B cell (primary cell): ENCODE measurements at regions not wholly inside any gene's neighbourhood (a gene's known extent, or its start where the extent isn't known, plus 50 kb on each side); places are given as distances from the start of the nearest gene placed in this dataset.

ENCODE experiments used
- ATAC-seq: fragments of 200-7000 bp; cut with Tn5 transposase; one replicate; pipeline ENCODE4 v1.10.0; 2021; ENCODE audit warnings: low read depth, mild to moderate bottlenecking, moderate number of reproducible peaks, moderate library complexity
- CTCF ChIA-PET: fragments of 350-600 bp; sonication (Branson Sonifier 250); formaldehyde crosslinking; loops from one replicate; lab custom pipeline; 2021; ENCODE audit warnings: antibody characterized with exemption, inconsistent platforms; lab: Charles Lee
- POLR2A ChIA-PET: fragments of 350-600 bp; sonication (Branson Sonifier 250); formaldehyde crosslinking; loops from one replicate; lab custom pipeline; 2021; ENCODE audit warnings: antibody characterized with exemption; lab: Charles Lee
- DNase-seq: peaks from one replicate; pipeline ENCODE4 v3.0.0; 2013
- H2AFZ ChIP-seq: 2 replicates; pipeline ENCODE4 v1.6.1; 2012; ENCODE audit warnings: mild to moderate bottlenecking, low read depth, low read length; ENCODE audit not compliant: insufficient read depth, poor library complexity, severe bottlenecking
- H3K27ac ChIP-seq, 2 donors: 1 replicate in 1 of 2; 2 replicates in 1 of 2; pipeline ENCODE4 v1.5.1; 2012 to 2013; ENCODE audit warnings: low read length in 2 of 2, mild to moderate bottlenecking in 2 of 2, moderate library complexity in 1 of 2
- H3K27me3 ChIP-seq, 4 experiments: fragments of 200-600 bp in 1 of 4; sonication (generic) in 1 of 4; replicated peaks in 1 of 4; 1 replicate in 2 of 4; 2 replicates in 2 of 4; pipeline versions ENCODE4 v1.6.1 to v1.7.0; 2013 to 2016; ENCODE audit warnings: low read length in 3 of 4, mild to moderate bottlenecking in 2 of 4, mixed read lengths in 1 of 4, moderate library complexity in 1 of 4; ENCODE audit not compliant: insufficient read depth in 4 of 4, control insufficient read depth in 3 of 4; ENCODE audit errors: control extremely low read depth in 1 of 4
- H3K36me3 ChIP-seq, 2 experiments: replicated peaks in 1 of 2; 1 replicate in 1 of 2; 2 replicates in 1 of 2; pipeline versions ENCODE4 v1.6.1 to v1.7.1; 2013; ENCODE audit warnings: low read length in 1 of 2; ENCODE audit not compliant: insufficient read depth in 2 of 2, control insufficient read depth in 1 of 2; ENCODE audit errors: control extremely low read depth in 1 of 2, extremely low read depth in 1 of 2
- H3K4me1 ChIP-seq, 2 donors: fragments of 200-600 bp in 1 of 2; sonication (generic) in 1 of 2; 1 replicate in 1 of 2; 2 replicates in 1 of 2; pipeline versions ENCODE4 v1.5.1 to v1.6.1; 2013 to 2017; ENCODE audit warnings: low read length in 2 of 2; ENCODE audit not compliant: control insufficient read depth in 2 of 2, insufficient read depth in 2 of 2
- H3K4me2 ChIP-seq: replicated peaks from 2 replicates; pipeline ENCODE3; 2012; ENCODE audit warnings: mild to moderate bottlenecking, low read depth, low read length; ENCODE audit not compliant: poor library complexity, severe bottlenecking
- H3K4me3 ChIP-seq, 5 experiments: fragments of 200-600 bp in 1 of 5; sonication (generic) in 1 of 5; 1 replicate in 3 of 5; 2 replicates in 2 of 5; pipeline versions ENCODE4 v1.5.1 to v1.7.0; 2011 to 2016; ENCODE audit warnings: low read length in 4 of 5, mild to moderate bottlenecking in 4 of 5, low read depth in 2 of 5, control low read depth in 1 of 5, moderate library complexity in 1 of 5; ENCODE audit not compliant: insufficient read depth in 1 of 5; ENCODE audit errors: control extremely low read depth in 1 of 5, extremely low read depth in 1 of 5
- H3K79me2 ChIP-seq: fragments of 200-600 bp; sonication (generic); one replicate; pipeline ENCODE4 v1.6.0; 2016; ENCODE audit warnings: low read length; ENCODE audit not compliant: control insufficient read depth, insufficient read depth
- H3K9ac ChIP-seq: fragments of 200-600 bp; sonication (generic); 2 replicates; pipeline ENCODE4 v1.6.1; 2017; ENCODE audit warnings: mild to moderate bottlenecking, low read length, moderate library complexity
- H3K9me3 ChIP-seq, 3 donors: one replicate each; pipeline versions ENCODE4 v1.6.1 to v1.7.1; 2013; ENCODE audit warnings: low read length in 2 of 3; ENCODE audit not compliant: control insufficient read depth in 2 of 3, insufficient read depth in 1 of 3; ENCODE audit errors: control extremely low read depth in 1 of 3
- H4K20me1 ChIP-seq: 2 replicates; pipeline ENCODE4 v1.6.0; 2012; ENCODE audit warnings: mild to moderate bottlenecking, low read length; ENCODE audit not compliant: insufficient read depth, control insufficient read depth, poor library complexity, severe bottlenecking
- H3K27ac Mint-ChIP-seq: one replicate; pipeline ENCODE4 v1.8.0; 2021; ENCODE audit warnings: mixed read lengths
- H3K27me3 Mint-ChIP-seq: one replicate; pipeline ENCODE4 v1.8.0; 2021; ENCODE audit warnings: mixed read lengths
- H3K4me1 Mint-ChIP-seq: one replicate; pipeline ENCODE4 v1.8.0; 2021; ENCODE audit warnings: mixed read lengths
- H3K4me3 Mint-ChIP-seq: one replicate; pipeline ENCODE4 v1.8.0; 2021; ENCODE audit warnings: mixed read lengths
- H3K9me3 Mint-ChIP-seq: one replicate; pipeline ENCODE4 v1.8.0; 2022; ENCODE audit warnings: mixed read lengths; ENCODE audit not compliant: insufficient read depth
- CTCF ChIP-seq: fragments of 200-600 bp; IDR thresholded peaks from one replicate; pipeline ENCODE4 v1.8.0; 2022; ENCODE audit warnings: antibody characterized with exemption, mild to moderate bottlenecking
- EZH2 ChIP-seq: IDR thresholded peaks from 2 replicates; pipeline ENCODE4 v1.6.1; 2012; ENCODE audit warnings: borderline replicate concordance, low read depth, mild to moderate bottlenecking, moderate library complexity, low read length; ENCODE audit not compliant: insufficient read depth, poor library complexity, severe bottlenecking
- WGBS: methylation state at CpG from one replicate; pipeline ENCODE4 v1.1.5; 2013; ENCODE audit warnings: missing lambda C conversion rate; ENCODE audit not compliant: insufficient coverage; 5-methylcytosine and 5-hydroxymethylcytosine counted together
- intact Hi-C: fragments of 100-400 bp; cut with micrococcal nuclease; formaldehyde crosslinking; loops from one replicate; pipeline ENCODE4 v1.10.0; 2022

- H3K79me2 ChIP-seq, result no peaks in the 10 kb centered on the region
- no peaks in the 10 kb centered on the region for H4K20me1 ChIP-seq
- 82% methylated on average over 10 of the region's 13 CpGs for WGBS
- H2AFZ ChIP-seq, result no peak overlapping the region
- Mint-ChIP-seq H3K4me1 (no peaks in the 10 kb centered on the region), H3K9me3 (no peaks in the 10 kb centered on the region), H3K4me3 (no peak overlapping the region), H3K27me3 (peaks cover 25% of the 10 kb centered on the region), H3K27ac (no peak overlapping the region)
- no peaks in the 10 kb centered on the region for H3K27me3 ChIP-seq
- H3K27ac ChIP-seq, result no peak overlapping the region
- POLR2A ChIA-PET, result no interaction called here
- no peaks in the 10 kb centered on the region for H3K9me3 ChIP-seq
- TF ChIP-seq EZH2 (no peak), CTCF (no peak)
- no peak overlapping the region for H3K4me3 ChIP-seq
- ATAC-seq, result no peak
- no peaks in the 10 kb centered on the region for H3K36me3 ChIP-seq
- no peak for DNase-seq
- H3K9ac ChIP-seq, result no peak overlapping the region
- CTCF ChIA-PET, result interaction anchor here (0.9 to 3.0 kb wide), 4 partner anchors 105 to 464 kb away, joined by 3 to 10 read pairs (median 3); no protein-coding TSS in a partner anchor
- no peak overlapping the region for H3K4me2 ChIP-seq
- intact Hi-C loops, result no loop called here
- no peaks in the 10 kb centered on the region for H3K4me1 ChIP-seq
Observed at GRCh38 chr17:79280866-79281572, 206.4 kb downstream of the ENGASE start.

GRCh38 chr17:79280010-79280409 lies 205.4 kb downstream of the ENGASE start:
- intact Hi-C loops, result no loop called here
- peaks cover 24% of the 10 kb centered on the region for H3K27me3 Mint-ChIP-seq
- no peak overlapping the region for H3K4me3 ChIP-seq
- H3K9me3 ChIP-seq, result no peaks in the 10 kb centered on the region
- H3K27ac ChIP-seq, result no peak overlapping the region
- peaks cover 3% of the 10 kb centered on the region for H3K4me1 Mint-ChIP-seq
- no peaks in the 10 kb centered on the region for H3K36me3 ChIP-seq
- H3K4me1 ChIP-seq, result no peaks in the 10 kb centered on the region
- ATAC-seq (no peak), DNase-seq (no peak)
- H4K20me1 ChIP-seq, result no peaks in the 10 kb centered on the region
- ChIA-PET CTCF (interaction anchor here (0.9 to 3.0 kb wide), 2 partner anchors 113 to 465 kb away, joined by 3 to 10 read pairs; no protein-coding TSS in a partner anchor), POLR2A (no interaction called here)
- no peak overlapping the region for H3K4me2 ChIP-seq
- H3K9me3 Mint-ChIP-seq, result no peaks in the 10 kb centered on the region
- H3K27ac Mint-ChIP-seq, result peak overlapping the region; percentile 0
- no peak overlapping the region for H3K4me3 Mint-ChIP-seq
- WGBS, result 84% methylated on average over 8 of the region's 8 CpGs
- no peak overlapping the region for H3K9ac ChIP-seq
- H3K79me2 ChIP-seq, result no peaks in the 10 kb centered on the region
- H3K27me3 ChIP-seq, result no peaks in the 10 kb centered on the region
- H2AFZ ChIP-seq, result no peak overlapping the region
- TF ChIP-seq EZH2, result no peak
- TF ChIP-seq CTCF, result no peak
